Ovary (tissue), 3 donors: ENCODE measurements at regions not wholly inside any gene's neighbourhood (a gene's known extent, or its start where the extent isn't known, plus 50 kb on each side); places are given as distances from the start of the nearest gene placed in this dataset.

Experiments
- POLR2A ChIP-seq: fragments of 450-650 bp; IDR thresholded peaks from one replicate; pipeline ENCODE4 v1.6.1; 2017; ENCODE audit warnings: antibody characterized with exemption, mild to moderate bottlenecking, moderate library complexity
- TF ChIP-seq, protein P1 (sequence below), 3 donors: fragments of 450-650 bp in 2 of 3; fragments of 200-600 bp in 1 of 3; IDR thresholded peaks; one replicate each; pipeline versions ENCODE4 v1.5.1 to v1.8.0; 2016 to 2022; ENCODE audit warnings: antibody characterized with exemption in 3 of 3, mild to moderate bottlenecking in 1 of 3
- donor health status: DM: no; HTN: no; CAD: no.

DNA sequence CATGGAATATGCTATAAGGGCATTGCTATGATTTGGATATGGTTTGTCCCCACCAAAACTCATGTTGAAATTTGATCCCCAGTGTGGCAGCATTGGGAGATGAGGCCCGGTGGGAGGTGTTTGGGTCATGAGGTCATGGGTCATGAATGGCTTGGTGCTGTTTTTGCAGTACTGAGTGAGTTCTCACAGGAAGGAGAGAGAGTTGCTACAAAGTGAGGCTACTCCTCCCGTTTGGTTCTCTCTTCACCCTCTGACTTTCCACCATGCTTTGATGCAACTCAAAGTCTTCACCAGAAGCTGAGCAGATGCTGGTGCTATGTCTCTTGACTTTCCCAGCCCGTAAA, 388.1 kb upstream of the TMPO start:
- TF ChIP-seq, protein P1, sequence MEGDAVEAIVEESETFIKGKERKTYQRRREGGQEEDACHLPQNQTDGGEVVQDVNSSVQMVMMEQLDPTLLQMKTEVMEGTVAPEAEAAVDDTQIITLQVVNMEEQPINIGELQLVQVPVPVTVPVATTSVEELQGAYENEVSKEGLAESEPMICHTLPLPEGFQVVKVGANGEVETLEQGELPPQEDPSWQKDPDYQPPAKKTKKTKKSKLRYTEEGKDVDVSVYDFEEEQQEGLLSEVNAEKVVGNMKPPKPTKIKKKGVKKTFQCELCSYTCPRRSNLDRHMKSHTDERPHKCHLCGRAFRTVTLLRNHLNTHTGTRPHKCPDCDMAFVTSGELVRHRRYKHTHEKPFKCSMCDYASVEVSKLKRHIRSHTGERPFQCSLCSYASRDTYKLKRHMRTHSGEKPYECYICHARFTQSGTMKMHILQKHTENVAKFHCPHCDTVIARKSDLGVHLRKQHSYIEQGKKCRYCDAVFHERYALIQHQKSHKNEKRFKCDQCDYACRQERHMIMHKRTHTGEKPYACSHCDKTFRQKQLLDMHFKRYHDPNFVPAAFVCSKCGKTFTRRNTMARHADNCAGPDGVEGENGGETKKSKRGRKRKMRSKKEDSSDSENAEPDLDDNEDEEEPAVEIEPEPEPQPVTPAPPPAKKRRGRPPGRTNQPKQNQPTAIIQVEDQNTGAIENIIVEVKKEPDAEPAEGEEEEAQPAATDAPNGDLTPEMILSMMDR (IDR thresholded peaks at IDR 0.05), result no peak
- TF ChIP-seq POLR2A, result no peak
